Activated naive CD4-positive, alpha-beta T cell treated with anti-CD3 and anti-CD28 coated beads for 36 hours (primary cell): ENCODE measurements at regions not wholly inside any gene's neighbourhood (a gene's known extent, or its start where the extent isn't known, plus 50 kb on each side); places are given as distances from the start of the nearest gene placed in this dataset.

ENCODE experiments used
- CTCF ChIA-PET: fragments of 350-600 bp; sonication (Branson Sonifier 250); formaldehyde crosslinking; loops from one replicate; lab custom pipeline; 2021; ENCODE audit warnings: antibody characterized with exemption; lab: Charles Lee
- DNase-seq: peaks from one replicate; pipeline ENCODE4 v3.0.0-alpha.2; 2020
- H3K27ac Mint-ChIP-seq: one replicate; pipeline ENCODE4 v1.8.0; 2021; ENCODE audit warnings: mild to moderate bottlenecking, mixed read lengths
- H3K27me3 Mint-ChIP-seq: one replicate; pipeline ENCODE4 v1.8.0; 2021; ENCODE audit warnings: low read depth, mixed read lengths
- H3K36me3 Mint-ChIP-seq: one replicate; pipeline ENCODE4 v1.8.0; 2021; ENCODE audit warnings: low read depth, mixed read lengths
- H3K4me1 Mint-ChIP-seq: one replicate; pipeline ENCODE4 v1.8.0; 2021; ENCODE audit warnings: low read depth, mixed read lengths
- H3K4me3 Mint-ChIP-seq: one replicate; pipeline ENCODE4 v1.8.0; 2021; ENCODE audit warnings: mild to moderate bottlenecking, moderate library complexity, mixed read lengths
- H3K9me3 Mint-ChIP-seq: one replicate; pipeline ENCODE4 v1.8.0; 2021; ENCODE audit warnings: mixed read lengths
- intact Hi-C: fragments of 100-400 bp; cut with micrococcal nuclease; formaldehyde crosslinking; loops from one replicate; pipeline ENCODE4 v1.15.1; 2023

DNA sequence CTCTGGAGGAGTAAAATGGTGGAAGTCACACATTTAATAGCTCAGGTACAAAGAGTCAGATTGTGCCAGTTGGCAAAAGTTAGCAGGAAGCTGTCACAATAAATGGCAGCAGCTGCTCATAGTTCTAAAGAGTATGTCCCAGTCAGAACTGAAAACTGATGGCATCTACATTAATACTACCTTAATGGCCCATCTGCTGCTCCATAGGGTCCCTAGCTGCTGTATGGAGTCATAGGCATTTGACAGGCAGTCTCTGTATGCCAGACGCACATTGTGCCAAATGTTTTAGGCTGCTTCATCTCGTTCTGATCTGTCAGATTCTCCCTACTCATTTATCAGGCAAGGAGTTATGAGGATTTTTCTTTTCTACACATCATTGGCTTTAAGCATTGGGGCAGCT lies 515.8 kb upstream of the ARRDC3 start:
- CTCF ChIA-PET: no interaction called here
- H3K4me3 Mint-ChIP-seq: no peak overlapping the region
- H3K27ac Mint-ChIP-seq: no peak overlapping the region
- H3K27me3 Mint-ChIP-seq: no peaks in the 10 kb centered on the region
- peaks cover 2% of the 10 kb centered on the region for H3K9me3 Mint-ChIP-seq
- no peak for DNase-seq
- no peaks in the 10 kb centered on the region for H3K36me3 Mint-ChIP-seq
- H3K4me1 Mint-ChIP-seq: no peaks in the 10 kb centered on the region
- intact Hi-C loops: no loop called here

DNA sequence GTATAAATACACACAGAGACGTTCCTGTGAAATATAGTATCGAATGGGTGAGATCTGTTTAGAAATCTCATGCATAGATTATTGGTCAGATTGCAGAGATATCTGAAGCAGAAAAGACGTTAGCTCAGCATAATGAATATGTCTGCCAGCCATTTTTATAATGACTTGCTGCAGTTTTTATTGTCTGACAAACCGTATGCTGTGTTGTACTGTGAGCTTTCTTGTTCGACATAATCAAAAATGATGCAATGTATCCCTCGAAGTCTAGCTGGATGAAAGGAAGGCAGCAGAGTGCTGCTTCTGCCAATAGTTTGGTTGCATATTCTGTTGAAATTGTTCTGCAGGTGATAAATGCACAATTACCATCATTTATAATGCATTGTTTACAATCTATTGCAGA lies 514.9 kb upstream of the ARRDC3 start:
- intact Hi-C loops: no loop called here
- DNase-seq: no peak
- no peak overlapping the region for H3K27ac Mint-ChIP-seq
- H3K4me3 Mint-ChIP-seq: no peak overlapping the region
- CTCF ChIA-PET: no interaction called here
- no peaks in the 10 kb centered on the region for H3K4me1 Mint-ChIP-seq
- peaks cover 1% of the 10 kb centered on the region for H3K9me3 Mint-ChIP-seq
- no peaks in the 10 kb centered on the region for H3K36me3 Mint-ChIP-seq
- no peaks in the 10 kb centered on the region for H3K27me3 Mint-ChIP-seq

DNA sequence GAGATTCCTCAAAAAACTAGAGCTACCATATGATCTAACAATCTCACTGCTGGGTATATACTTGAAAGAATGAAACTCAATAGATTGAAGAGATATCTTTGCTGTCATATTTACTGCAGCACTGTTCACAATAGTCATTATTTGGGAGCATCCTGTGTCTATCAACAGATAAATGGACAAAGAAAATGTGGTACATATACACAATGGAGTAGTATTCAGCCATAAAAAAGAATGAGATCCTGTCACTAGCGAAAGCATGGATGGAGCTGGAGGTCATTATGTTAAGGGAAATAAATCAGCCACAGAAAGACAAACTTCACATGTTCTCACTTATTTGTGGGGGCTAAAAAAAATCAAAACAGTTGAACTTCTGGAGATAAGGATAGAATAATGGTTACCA lies 505.7 kb upstream of the ARRDC3 start:
- no peak overlapping the region for H3K4me3 Mint-ChIP-seq
- CTCF ChIA-PET: no interaction called here
- no peaks in the 10 kb centered on the region for H3K4me1 Mint-ChIP-seq
- DNase-seq: no peak
- no peak overlapping the region for H3K27ac Mint-ChIP-seq
- H3K9me3 Mint-ChIP-seq: peaks cover 5% of the 10 kb centered on the region
- no peaks in the 10 kb centered on the region for H3K36me3 Mint-ChIP-seq
- intact Hi-C loops: no loop called here
- no peaks in the 10 kb centered on the region for H3K27me3 Mint-ChIP-seq

DNA sequence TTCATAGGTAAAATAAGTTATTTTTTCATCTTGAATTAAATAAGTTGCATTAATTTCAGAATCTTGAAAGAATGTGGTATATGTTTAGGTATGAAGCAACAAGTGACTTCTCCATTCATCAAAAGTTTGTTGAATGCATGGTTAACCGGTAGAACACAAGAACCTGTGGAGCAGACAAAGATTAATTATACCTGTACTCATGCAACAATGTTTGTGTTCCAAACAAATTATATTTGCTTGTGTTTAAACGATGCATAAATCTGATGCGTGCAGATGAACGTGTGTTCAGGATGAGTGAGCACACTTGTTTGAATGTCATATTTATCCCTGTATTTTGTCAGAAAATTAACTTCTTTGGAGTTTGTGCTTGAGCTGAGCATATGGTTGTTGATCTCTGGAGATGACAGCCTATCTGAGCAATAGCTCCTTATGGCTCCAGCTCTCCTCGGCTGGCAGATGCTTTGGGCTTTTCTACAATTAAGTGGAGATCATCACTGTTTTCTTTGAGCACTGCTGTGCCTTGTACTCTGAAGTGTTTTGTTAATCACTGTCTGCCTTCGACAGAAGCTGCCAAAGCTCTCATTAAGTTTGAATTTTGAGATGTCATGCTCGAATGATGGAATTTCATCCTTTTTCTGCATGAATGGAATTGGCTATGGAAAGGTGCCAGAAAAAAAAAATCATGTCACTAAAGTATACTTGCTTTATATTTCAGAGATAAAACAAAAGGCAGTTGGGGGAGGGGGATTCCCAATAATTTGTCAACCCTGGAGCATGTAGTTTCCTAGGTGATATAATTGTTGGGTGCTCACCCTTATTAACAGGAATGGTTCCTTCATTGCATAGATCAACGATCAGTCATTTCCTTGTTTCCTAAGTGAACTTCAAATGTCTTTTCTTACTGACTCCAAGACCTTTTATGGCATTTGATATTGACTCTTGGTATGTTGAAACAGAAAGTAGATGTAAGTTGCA lies 502.5 kb upstream of the ARRDC3 start:
- H3K9me3 Mint-ChIP-seq: peaks cover 3% of the 10 kb centered on the region
- DNase-seq: no peak
- CTCF ChIA-PET: no interaction called here
- H3K27me3 Mint-ChIP-seq: no peaks in the 10 kb centered on the region
- H3K4me3 Mint-ChIP-seq: no peak overlapping the region
- H3K4me1 Mint-ChIP-seq: no peaks in the 10 kb centered on the region
- no peaks in the 10 kb centered on the region for H3K36me3 Mint-ChIP-seq
- no peak overlapping the region for H3K27ac Mint-ChIP-seq
- intact Hi-C loops: no loop called here

DNA sequence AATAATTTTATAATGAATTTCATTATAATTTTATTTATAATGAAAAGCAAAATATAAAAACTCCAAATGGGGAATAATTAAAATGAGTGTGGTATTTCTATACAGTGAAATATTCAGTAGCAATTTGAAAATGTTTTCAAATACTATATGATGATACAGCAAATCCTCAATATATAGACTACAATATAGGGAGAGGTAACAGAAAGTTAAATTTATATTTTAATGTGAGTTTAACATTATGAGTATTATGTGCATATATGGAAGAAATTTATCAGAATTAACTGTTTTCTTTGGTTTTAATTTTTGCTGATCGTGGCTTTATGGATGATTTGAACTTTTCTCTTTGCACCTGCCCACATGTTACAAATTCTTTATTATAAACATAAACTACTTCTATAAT lies 500.9 kb upstream of the ARRDC3 start:
- H3K27me3 Mint-ChIP-seq: no peaks in the 10 kb centered on the region
- peaks cover 9% of the 10 kb centered on the region for H3K9me3 Mint-ChIP-seq
- CTCF ChIA-PET: interaction anchor here (0.7 kb wide), 1 partner anchor 99 kb away, joined by 3 read pairs; no protein-coding TSS in a partner anchor
- no peaks in the 10 kb centered on the region for H3K4me1 Mint-ChIP-seq
- intact Hi-C loops: no loop called here
- no peak overlapping the region for H3K4me3 Mint-ChIP-seq
- no peak for DNase-seq
- H3K27ac Mint-ChIP-seq: no peak overlapping the region
- no peaks in the 10 kb centered on the region for H3K36me3 Mint-ChIP-seq

DNA sequence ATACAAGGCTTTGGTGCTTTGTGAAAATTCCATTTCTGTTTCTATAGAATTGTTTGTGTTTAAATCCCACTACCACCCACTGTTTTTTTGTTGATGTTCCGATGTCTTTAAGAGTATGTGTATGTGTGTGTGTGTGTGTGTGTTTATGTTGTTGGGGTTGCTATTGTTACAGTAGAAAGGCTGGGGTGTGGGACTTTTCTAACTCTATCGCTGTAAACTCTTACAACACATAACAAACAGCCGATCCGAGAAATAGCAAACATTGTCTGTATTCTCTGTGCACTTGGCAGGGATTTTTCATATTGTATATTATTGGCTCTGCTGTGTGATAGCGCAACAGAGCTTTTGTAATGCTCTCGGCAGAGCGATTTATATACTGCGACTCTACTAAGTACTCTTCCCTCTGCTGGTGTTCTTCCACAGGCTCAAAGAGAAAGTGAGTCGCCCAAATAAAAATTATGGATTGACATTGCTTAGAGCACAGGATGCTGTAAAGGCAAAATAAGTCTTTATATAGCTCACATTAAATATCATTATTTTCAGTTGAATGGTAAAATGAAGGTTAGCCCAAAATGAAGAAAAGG lies 492.2 kb upstream of the ARRDC3 start:
- DNase-seq: no peak
- intact Hi-C loops: no loop called here
- no peak overlapping the region for H3K4me3 Mint-ChIP-seq
- H3K4me1 Mint-ChIP-seq: no peaks in the 10 kb centered on the region
- H3K27ac Mint-ChIP-seq: no peak overlapping the region
- no peaks in the 10 kb centered on the region for H3K36me3 Mint-ChIP-seq
- CTCF ChIA-PET: no interaction called here
- peaks cover 5% of the 10 kb centered on the region for H3K9me3 Mint-ChIP-seq
- no peaks in the 10 kb centered on the region for H3K27me3 Mint-ChIP-seq

DNA sequence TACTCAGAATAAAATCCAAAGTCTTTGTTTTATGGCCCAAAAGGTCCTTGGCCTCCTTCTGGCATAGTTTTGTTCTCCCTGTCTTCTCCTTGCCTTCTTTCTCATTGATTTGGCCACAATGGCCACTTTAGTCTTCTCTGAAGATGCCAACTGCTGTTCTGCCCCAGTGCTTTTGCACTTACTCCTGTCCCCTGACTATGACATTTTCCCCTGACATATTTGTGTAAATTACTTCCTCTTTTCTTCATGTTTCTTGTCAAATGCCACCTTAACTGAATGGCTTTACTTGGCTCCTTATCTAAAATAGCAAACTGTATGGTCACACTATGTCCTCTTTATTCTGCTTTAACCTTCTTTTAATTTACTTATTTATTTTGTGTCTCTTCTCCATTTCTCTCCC lies 484.7 kb upstream of the ARRDC3 start:
- no peaks in the 10 kb centered on the region for H3K36me3 Mint-ChIP-seq
- H3K9me3 Mint-ChIP-seq: no peaks in the 10 kb centered on the region
- H3K4me3 Mint-ChIP-seq: no peak overlapping the region
- H3K27ac Mint-ChIP-seq: no peak overlapping the region
- no peak for DNase-seq
- intact Hi-C loops: no loop called here
- no peaks in the 10 kb centered on the region for H3K27me3 Mint-ChIP-seq
- CTCF ChIA-PET: no interaction called here
- no peaks in the 10 kb centered on the region for H3K4me1 Mint-ChIP-seq

DNA sequence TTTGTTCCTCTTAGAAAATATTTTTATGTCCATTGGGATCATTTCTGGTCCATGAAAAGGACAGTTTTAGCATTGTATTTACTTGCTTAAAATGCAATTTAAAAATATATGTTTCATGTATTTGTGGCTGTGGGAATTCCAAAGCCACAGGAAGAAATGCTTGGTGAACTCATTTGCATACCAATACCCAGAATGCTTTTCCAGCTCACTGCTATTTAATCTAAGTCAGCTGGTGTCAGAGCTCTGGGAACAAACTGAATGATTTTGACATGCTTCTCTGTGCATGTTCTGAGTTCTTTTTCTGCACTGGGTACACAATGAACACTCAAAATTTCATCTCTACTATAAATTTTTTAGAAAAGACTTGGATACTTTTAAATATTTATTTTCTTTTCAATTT lies 482.8 kb upstream of the ARRDC3 start:
- Mint-ChIP-seq H3K4me3 (no peak overlapping the region), H3K4me1 (no peaks in the 10 kb centered on the region), H3K9me3 (peaks cover 2% of the 10 kb centered on the region), H3K27ac (no peak overlapping the region), H3K27me3 (no peaks in the 10 kb centered on the region), H3K36me3 (no peaks in the 10 kb centered on the region)
- DNase-seq: no peak
- intact Hi-C loops: no loop called here
- CTCF ChIA-PET: no interaction called here

DNA sequence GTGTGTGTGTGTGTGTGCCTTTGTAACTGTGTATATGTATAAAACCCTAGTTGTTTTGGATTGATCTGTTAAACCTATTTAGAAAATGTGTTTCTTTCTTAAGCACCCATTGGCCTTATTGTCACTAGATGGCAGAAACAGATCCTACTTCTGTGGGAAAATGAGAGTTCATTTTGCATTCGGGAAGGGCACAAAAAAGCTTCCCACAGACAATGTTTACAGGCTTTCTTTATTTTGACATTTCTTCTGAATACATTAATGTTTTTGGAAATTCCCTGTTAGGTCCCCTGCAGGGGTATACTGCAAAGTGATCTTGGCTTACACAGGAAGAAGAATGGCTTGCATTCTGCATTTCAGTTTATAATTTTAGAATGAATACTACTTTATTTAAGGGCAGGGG lies 481.8 kb upstream of the ARRDC3 start:
- Mint-ChIP-seq H3K4me3 (no peak overlapping the region), H3K27me3 (no peaks in the 10 kb centered on the region), H3K27ac (no peak overlapping the region), H3K9me3 (peaks cover 2% of the 10 kb centered on the region), H3K36me3 (no peaks in the 10 kb centered on the region), H3K4me1 (no peaks in the 10 kb centered on the region)
- no peak for DNase-seq
- intact Hi-C loops: no loop called here
- CTCF ChIA-PET: no interaction called here

DNA sequence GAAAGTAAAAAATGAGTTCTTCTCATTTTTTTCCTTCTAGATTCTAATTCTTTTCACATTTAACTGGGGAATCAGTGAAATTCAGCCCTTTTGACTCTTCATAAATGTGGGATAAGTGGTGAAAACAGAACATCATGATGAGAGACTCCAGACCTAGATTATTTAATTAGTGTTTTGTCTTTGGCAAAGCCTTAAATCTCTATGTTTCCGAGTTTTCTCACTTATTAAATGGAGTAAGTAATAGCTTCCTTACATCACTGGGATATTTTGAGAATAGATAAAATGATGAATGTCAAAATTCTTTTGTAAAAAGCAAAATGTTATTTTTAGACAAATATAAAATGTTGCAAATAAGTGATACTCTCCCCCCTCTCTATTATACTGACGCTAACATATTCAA lies 468.6 kb upstream of the ARRDC3 start:
- CTCF ChIA-PET: no interaction called here
- intact Hi-C loops: no loop called here
- no peaks in the 10 kb centered on the region for H3K9me3 Mint-ChIP-seq
- no peaks in the 10 kb centered on the region for H3K4me1 Mint-ChIP-seq
- H3K27me3 Mint-ChIP-seq: no peaks in the 10 kb centered on the region
- H3K36me3 Mint-ChIP-seq: no peaks in the 10 kb centered on the region
- H3K27ac Mint-ChIP-seq: no peak overlapping the region
- DNase-seq: no peak
- no peak overlapping the region for H3K4me3 Mint-ChIP-seq

DNA sequence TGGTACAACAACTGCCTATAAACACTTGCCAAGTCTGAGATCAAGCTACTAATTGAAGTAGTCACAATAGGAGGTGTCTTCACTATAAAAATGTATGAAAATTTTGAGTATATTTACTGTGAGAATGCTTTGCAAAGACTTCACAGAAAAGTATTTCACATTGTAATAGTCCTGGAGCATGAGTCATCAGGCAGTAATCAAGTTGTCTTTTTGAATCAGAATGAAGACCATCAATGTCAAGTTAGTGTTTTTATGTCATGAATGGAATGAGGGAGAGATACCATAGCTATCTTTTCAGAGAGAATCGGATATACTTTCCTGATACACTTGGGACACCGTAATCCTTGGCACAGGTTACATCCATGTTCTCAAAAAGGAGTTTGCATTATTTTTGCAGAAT lies 466.9 kb upstream of the ARRDC3 start:
- Mint-ChIP-seq H3K4me3 (no peak overlapping the region), H3K27ac (no peak overlapping the region), H3K27me3 (no peaks in the 10 kb centered on the region), H3K9me3 (no peaks in the 10 kb centered on the region), H3K36me3 (no peaks in the 10 kb centered on the region), H3K4me1 (no peaks in the 10 kb centered on the region)
- DNase-seq: no peak
- CTCF ChIA-PET: no interaction called here
- intact Hi-C loops: no loop called here

DNA sequence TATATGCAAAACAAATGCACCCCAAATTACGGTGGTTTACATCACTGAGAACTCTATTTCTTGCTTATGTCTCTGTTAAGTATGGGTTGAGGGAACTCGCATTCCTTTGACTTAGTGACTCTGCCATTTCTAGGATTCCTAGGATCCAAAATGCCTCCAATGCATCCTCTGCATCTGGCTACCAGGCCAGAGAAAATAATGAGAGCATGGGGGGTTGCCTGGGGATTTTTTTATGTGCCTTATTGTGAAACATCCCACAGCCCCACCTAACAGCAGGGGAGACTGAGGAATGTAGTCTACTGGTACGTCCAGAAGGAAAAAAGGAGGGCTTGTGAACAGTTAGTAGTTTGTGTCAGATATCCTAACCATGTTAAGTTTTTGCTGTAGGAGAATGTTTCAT lies 466.0 kb upstream of the ARRDC3 start:
- CTCF ChIA-PET: no interaction called here
- no peak overlapping the region for H3K27ac Mint-ChIP-seq
- no peak for DNase-seq
- H3K9me3 Mint-ChIP-seq: no peaks in the 10 kb centered on the region
- H3K36me3 Mint-ChIP-seq: no peaks in the 10 kb centered on the region
- H3K4me1 Mint-ChIP-seq: no peaks in the 10 kb centered on the region
- H3K27me3 Mint-ChIP-seq: no peaks in the 10 kb centered on the region
- no peak overlapping the region for H3K4me3 Mint-ChIP-seq
- intact Hi-C loops: no loop called here

DNA sequence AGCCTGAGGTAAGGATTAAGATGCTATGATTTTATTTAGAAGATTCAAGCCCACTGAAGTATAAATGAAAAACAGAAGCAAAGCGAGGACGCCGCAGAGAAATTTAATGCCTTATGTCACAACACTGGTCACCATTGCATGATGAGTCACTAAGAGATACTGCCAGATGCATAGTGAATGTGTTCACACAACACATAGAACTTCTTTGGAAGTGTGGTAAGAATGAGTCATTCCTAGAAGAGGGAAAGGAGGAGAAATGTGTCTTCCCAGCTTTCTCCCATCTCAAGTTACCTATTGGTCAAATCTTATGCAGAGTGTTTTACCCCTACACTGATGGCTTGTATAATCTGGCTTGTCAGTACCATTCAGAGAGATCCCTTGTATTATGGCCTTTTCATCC lies 465.3 kb upstream of the ARRDC3 start:
- Mint-ChIP-seq H3K27me3 (no peaks in the 10 kb centered on the region), H3K9me3 (no peaks in the 10 kb centered on the region), H3K27ac (no peak overlapping the region), H3K36me3 (no peaks in the 10 kb centered on the region), H3K4me1 (no peaks in the 10 kb centered on the region), H3K4me3 (no peak overlapping the region)
- intact Hi-C loops: no loop called here
- CTCF ChIA-PET: interaction anchor here (1.6 kb wide), 1 partner anchor 81 kb away, joined by 3 read pairs; no protein-coding TSS in a partner anchor
- DNase-seq: no peak
